ENCODE measurements at regions not wholly inside any gene's neighbourhood (a gene's known extent, or its start where the extent isn't known, plus 50 kb on each side); places are given as distances from the start of the nearest gene placed in this dataset.
"Not testable (repeated sequence)": the region's sequence is repeated elsewhere in the genome, so short reads cannot be mapped to it uniquely, and the experiment has no call there.

DNA sequence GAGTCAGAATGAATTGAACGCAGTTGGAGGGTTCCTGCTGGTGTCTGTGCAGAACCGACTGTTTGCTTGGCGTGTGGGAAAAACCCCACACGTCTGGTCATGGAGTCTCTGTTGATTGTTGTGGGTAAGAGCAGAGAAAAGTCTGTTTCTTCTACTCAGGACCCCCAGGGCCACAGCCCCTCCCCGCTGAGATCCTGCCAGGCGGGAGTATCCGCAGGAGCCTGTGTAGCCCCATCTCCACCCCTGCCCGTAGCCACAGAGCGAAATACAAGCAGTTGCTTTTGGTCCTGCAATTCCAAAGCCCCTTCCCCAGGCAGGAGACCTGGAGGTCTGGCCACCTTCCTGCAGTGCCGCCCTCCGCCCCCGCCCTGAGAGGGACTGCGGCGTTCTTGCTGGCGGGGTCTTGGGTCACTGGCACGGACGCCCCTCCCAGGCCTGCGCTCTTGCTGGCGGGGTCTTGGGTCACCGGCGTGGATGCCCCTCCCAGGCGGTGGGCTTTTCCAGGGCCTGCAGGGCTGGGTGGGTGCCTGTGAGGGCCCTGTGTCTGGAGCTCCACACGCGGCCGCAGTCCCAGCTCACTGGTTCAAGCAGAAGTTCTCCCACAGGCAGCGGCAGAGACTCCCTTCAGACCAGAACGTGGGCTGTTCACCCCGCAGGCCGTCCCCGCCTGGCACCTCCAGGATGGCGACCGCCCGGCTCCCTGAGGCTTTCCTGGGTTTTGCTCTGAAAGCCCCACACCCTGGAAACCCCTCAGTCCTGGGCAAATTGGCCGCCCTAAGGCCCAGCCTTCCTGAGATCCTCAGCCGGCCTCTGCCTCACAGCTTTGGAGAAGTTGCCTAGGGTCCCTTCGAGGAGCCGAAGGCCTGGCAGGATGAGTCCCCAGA lies 76.0 kb upstream of the CTDP1 start:
- Histone ChIP-seq H3K9me3 (ENCODE audit: control insufficient read depth in 4 of 4, insufficient read depth in 3 of 4, low read length in 3 of 4) (peaks cover 0 to 1% (median 0%) of the 10 kb centered on the region in 4 donors), H3K9ac (ENCODE audit: insufficient read depth in 1 of 2, low read length in 2 of 2) (no peak overlapping the region), H3K27ac (ENCODE audit: low read depth in 1 of 2, low read length in 1 of 2) (no peak overlapping the region), H3K27me3 (ENCODE audit: control insufficient read depth in 3 of 3, insufficient read depth in 3 of 3, low read length in 2 of 3) (peaks cover 0 to 4% (median 0%) of the 10 kb centered on the region in 3 donors), H3K4me1 (ENCODE audit: control insufficient read depth in 5 of 5, insufficient read depth in 5 of 5, low read length in 5 of 5) (peaks cover 0 to 16% (median 0%) of the 10 kb centered on the region in 5 donors), H3K36me3 (ENCODE audit: control insufficient read depth in 4 of 4, insufficient read depth in 4 of 4, low read length in 4 of 4) (no peaks in the 10 kb centered on the region), H3K4me3 (no peak overlapping the region)
- 95% methylated on average over 37 of the region's 37 CpGs for WGBS, 2 donors
- DNase-seq, result no peak
- ATAC-seq (ENCODE audit: insufficient read depth, low FRiP score), result no peak
- TF ChIP-seq, protein P1, sequence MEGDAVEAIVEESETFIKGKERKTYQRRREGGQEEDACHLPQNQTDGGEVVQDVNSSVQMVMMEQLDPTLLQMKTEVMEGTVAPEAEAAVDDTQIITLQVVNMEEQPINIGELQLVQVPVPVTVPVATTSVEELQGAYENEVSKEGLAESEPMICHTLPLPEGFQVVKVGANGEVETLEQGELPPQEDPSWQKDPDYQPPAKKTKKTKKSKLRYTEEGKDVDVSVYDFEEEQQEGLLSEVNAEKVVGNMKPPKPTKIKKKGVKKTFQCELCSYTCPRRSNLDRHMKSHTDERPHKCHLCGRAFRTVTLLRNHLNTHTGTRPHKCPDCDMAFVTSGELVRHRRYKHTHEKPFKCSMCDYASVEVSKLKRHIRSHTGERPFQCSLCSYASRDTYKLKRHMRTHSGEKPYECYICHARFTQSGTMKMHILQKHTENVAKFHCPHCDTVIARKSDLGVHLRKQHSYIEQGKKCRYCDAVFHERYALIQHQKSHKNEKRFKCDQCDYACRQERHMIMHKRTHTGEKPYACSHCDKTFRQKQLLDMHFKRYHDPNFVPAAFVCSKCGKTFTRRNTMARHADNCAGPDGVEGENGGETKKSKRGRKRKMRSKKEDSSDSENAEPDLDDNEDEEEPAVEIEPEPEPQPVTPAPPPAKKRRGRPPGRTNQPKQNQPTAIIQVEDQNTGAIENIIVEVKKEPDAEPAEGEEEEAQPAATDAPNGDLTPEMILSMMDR (IDR thresholded peaks at IDR 0.05; ENCODE audit: control extremely low read depth, extremely low read depth), result no peak

DNA sequence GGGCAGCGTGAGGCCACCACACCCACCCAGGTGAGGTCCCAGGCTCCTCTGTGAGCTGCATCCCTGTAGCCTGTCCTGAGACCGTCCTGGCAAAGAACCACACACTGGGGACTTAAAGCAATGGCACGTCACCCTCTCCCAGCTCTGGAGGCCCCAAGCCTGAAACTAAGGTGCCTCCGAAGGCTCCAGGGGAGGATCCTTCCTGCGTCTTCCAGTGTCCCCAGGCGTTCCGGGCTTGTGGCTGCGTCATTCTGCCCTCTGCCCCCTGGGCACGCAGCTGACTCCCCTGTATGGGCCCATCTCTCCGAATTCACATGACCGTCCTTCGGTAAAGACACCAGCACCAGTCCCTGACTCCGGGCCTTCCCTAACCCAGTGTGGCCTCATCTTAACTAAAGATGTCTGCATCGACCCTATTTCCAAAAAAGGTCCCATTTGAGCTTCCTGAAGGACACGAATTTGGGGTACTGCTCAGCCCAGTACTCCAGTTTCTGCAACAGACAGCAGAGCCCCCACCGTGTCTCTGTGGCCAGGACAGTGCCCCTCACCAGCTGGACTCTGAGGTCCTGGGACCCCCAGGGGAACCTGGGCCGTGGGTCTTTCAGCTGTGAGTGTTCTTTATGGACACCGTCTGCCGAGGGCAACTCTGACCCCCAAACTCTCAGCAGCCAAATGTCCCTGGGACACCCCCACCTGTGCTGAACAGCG lies 75.2 kb upstream of the CTDP1 start:
- Histone ChIP-seq H3K9me3 (ENCODE audit: control insufficient read depth in 4 of 4, insufficient read depth in 3 of 4, low read length in 3 of 4) (peaks cover 0 to 1% (median 0%) of the 10 kb centered on the region in 4 donors), H3K36me3 (ENCODE audit: control insufficient read depth in 4 of 4, insufficient read depth in 4 of 4, low read length in 4 of 4) (no peaks in the 10 kb centered on the region), H3K9ac (ENCODE audit: insufficient read depth in 1 of 2, low read length in 2 of 2) (no peak overlapping the region), H3K4me3 (no peak overlapping the region), H3K27me3 (ENCODE audit: control insufficient read depth in 3 of 3, insufficient read depth in 3 of 3, low read length in 2 of 3) (peaks cover 0 to 4% (median 0%) of the 10 kb centered on the region in 3 donors), H3K4me1 (ENCODE audit: control insufficient read depth in 5 of 5, insufficient read depth in 5 of 5, low read length in 5 of 5) (peaks cover 0 to 15% (median 0%) of the 10 kb centered on the region in 5 donors), H3K27ac (ENCODE audit: low read depth in 1 of 2, low read length in 1 of 2) (no peak overlapping the region)
- TF ChIP-seq, protein P1 (IDR thresholded peaks at IDR 0.05; ENCODE audit: control extremely low read depth, extremely low read depth), result no peak
- DNase-seq, result no peak
- ATAC-seq (ENCODE audit: insufficient read depth, low FRiP score), result no peak
- WGBS, 2 donors, result 93 to 94% methylated on average over 20 of the region's 20 CpGs

DNA sequence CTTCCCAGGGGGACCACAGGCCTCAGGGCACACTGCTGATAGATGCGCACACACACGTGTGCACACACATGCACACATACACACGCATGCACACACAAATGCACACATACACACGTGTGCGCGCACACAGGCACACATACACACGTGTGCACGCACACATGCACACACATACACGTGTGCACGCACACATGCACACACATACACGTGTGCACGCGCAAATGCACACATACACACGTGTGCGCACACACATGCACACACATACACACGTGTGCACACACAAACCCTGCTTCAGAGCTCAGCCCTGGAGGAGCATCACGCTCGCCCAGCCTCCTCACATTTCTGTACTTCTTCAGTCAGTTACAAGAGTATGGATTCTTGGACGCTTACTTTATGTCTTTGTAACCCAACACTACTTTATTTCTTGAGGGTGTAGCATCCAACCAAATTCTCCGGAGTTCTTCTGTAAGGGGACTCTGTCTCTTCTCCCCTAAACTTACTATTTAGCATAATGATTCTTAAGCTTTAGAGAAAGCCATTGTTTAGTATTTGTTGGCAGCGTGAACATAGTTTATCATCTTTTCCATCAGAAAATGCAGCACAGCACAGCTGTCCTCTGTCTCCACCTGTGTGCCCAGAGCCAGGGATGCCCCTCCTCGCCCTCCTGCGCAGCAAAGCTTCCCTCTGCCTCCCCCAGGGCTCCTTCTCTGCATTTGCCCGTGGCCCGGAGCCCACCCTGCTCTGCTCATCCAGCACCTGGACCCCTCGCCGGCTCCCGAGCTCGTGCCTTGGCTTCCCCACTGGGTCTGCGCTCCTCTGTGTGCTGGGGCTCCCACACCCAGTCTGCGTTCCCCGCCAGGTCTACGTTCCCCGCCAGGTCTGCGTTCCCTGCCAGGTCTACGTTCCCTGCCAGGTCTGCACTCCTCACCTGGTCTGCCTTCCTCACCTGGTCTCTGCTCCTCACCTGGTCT lies 74.4 kb upstream of the CTDP1 start:
- no peak for ATAC-seq (ENCODE audit: insufficient read depth, low FRiP score)
- TF ChIP-seq, protein P1 (IDR thresholded peaks at IDR 0.05; ENCODE audit: control extremely low read depth, extremely low read depth), result no peak
- no peaks in the 10 kb centered on the region for H3K36me3 ChIP-seq (ENCODE audit: control insufficient read depth in 4 of 4, insufficient read depth in 4 of 4, low read length in 4 of 4)
- peaks cover 0 to under 1% (median 0%) of the 10 kb centered on the region in 3 donors for H3K27me3 ChIP-seq (ENCODE audit: control insufficient read depth in 3 of 3, insufficient read depth in 3 of 3, low read length in 2 of 3)
- peaks cover 0 to 1% (median 0%) of the 10 kb centered on the region in 4 donors for H3K9me3 ChIP-seq (ENCODE audit: control insufficient read depth in 4 of 4, insufficient read depth in 3 of 4, low read length in 3 of 4)
- WGBS, 2 donors, result 89 to 96% methylated on average over 36 of the region's 36 CpGs
- no peak overlapping the region for H3K4me3 ChIP-seq
- H3K9ac ChIP-seq (ENCODE audit: insufficient read depth in 1 of 2, low read length in 2 of 2), result no peak overlapping the region
- DNase-seq, result peak in 1 of 3 donors; percentile 38
- peaks cover 0 to 13% (median 0%) of the 10 kb centered on the region in 5 donors for H3K4me1 ChIP-seq (ENCODE audit: control insufficient read depth in 5 of 5, insufficient read depth in 5 of 5, low read length in 5 of 5)
- H3K27ac ChIP-seq (ENCODE audit: low read depth in 1 of 2, low read length in 1 of 2), result no peak overlapping the region

DNA sequence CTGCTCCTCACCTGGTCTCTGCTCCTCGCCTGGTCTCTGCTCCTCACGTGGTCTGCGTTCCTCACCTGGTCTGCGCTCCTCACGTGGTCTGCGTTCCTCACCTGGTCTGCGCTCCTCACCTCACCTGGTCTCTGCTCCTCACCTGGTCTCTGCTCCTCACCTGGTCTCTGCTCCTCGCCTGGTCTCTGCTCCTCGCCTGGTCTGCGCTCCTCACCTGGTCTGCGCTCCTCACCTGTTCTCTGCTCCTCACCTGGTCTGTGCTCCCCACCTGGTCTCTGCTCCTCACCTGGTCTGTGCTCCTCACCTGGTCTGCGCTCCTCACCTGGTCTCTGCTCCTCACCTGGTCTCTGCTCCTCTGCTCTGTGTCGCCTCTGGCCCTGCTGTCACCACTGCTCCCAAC lies 73.5 kb upstream of the CTDP1 start:
- WGBS, 2 donors, result 91 to 92% methylated on average over 13 of the region's 13 CpGs
- not testable (repeated sequence) for H3K27me3 ChIP-seq (ENCODE audit: control insufficient read depth in 3 of 3, insufficient read depth in 3 of 3, low read length in 2 of 3); H3K4me3 ChIP-seq; ATAC-seq (ENCODE audit: insufficient read depth, low FRiP score); H3K9ac ChIP-seq (ENCODE audit: insufficient read depth in 1 of 2, low read length in 2 of 2); H3K36me3 ChIP-seq (ENCODE audit: control insufficient read depth in 4 of 4, insufficient read depth in 4 of 4, low read length in 4 of 4); H3K9me3 ChIP-seq (ENCODE audit: control insufficient read depth in 4 of 4, insufficient read depth in 3 of 4, low read length in 3 of 4); DNase-seq; H3K27ac ChIP-seq (ENCODE audit: low read depth in 1 of 2, low read length in 1 of 2)
- H3K4me1 ChIP-seq (ENCODE audit: control insufficient read depth in 5 of 5, insufficient read depth in 5 of 5, low read length in 5 of 5), result peaks cover 0 to 13% (median 0%) of the 10 kb centered on the region in 5 donors

All from lung (tissue), 11 donors.